HK-2 (cell line): ENCODE measurements at regions not wholly inside any gene's neighbourhood (a gene's known extent, or its start where the extent isn't known, plus 50 kb on each side); places are given as distances from the start of the nearest gene placed in this dataset.
A peak's percentile ranks its signal among the peaks of the same experiment; 100 is the strongest.
"Not testable (repeated sequence)": the region's sequence is repeated elsewhere in the genome, so short reads cannot be mapped to it uniquely, and the experiment has no call there.

Experiments
- DNase-seq: peaks from one replicate; pipeline ENCODE4 v3.0.0-alpha.2; 2018; ENCODE audit not compliant: unreplicated experiment

DNA sequence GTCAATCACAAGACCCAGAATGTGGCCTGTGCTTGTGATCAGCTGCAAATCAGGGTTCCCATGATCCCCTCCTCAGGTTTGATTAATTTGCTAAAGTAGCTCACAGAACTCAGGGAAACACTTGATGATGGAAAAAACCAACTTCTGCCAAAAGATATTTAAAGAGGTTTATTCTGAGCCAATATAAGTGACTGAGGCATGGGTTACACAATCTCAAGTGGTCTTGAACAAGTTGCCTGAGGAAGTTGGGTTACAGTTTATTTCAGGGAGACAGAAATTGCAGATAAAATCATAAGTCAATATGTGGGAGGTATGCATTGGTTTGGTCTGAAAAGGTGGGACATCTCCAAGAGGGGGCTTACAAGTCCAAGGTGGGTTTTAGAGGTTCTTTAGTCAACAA is 243.1 kb downstream of the S1PR1 start:
- DNase-seq: no peak

DNA sequence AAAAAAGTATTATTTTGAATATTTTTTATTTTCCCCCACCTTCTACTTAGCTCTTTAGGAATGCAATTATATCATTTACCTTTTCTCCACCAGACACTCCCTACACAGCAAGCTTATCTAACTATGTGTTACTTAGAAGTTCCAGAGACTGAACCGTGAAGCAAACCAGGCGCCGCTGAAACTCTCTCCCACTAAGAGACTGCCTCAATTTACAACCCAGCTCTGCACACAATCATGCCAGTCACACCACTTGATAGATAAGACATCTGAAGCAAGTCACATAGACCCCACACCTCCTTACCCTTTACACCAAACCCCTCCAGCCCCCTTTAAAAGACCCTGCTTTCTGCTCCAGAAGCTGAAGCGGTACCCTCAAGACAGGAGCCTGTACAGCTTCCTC is 245.5 kb downstream of the S1PR1 start:
- DNase-seq: no peak

DNA sequence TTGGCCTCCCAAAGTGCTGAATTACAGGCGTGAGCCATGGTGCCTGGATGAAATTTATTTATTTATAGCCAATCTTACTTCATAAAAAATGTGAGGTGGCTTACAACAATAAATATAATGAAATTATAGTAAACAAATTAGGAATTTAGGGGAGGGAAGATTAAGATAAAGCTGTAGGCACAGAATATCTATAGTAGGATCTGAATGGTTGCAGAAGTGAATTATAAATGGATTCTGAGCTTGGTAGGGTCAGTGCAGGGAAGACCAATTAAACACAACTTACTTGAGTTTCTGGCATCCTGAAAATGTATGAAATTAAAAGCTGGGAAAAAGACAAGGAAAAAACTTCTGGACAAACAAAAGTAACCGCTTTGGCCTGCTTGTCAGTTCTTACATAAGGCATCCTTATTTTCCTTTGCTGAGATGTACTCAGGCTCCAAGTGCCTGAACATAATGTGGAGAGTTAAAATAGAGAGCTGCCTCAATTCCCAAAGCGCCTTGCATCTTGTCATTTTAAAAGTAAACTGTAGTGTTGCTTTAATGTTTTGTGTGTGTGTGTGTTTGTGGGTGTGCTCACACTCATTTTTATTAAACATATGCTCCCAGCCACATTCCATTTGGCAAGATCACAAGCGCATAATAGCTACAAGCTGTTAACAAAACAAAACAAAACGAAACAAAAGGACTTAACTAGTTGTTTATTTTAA is 247.3 kb downstream of the S1PR1 start:
- DNase-seq: no peak

DNA sequence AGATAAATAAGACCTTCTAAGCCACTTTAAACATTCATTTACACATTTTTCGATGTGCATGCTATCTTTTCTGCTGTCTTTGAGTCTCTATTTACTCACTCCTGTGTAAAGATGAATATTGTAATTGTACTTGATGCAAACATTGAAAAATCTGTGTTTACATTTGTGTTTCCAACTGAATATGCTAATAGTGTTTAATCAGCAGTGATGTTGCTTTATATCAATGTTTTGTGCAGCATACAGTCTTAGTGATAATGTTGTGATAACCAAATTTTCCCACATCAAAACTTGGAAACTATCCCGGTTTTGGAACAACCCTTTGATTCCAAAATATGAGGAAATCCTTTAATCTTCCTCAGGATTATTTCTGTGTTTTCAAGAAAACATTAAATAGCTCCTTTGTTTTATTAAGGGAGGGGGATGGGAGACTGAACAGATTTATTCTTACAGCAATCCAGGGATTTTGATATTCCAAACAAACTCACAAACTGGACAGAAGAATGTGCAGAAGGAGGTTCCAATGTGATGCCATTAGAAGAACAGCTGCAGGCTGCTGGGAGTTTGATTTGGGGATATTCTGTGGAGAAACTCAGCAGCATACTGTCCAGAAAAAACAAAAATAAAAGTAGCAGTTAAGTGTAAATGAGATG is 248.0 kb downstream of the S1PR1 start:
- DNase-seq: no peak

DNA sequence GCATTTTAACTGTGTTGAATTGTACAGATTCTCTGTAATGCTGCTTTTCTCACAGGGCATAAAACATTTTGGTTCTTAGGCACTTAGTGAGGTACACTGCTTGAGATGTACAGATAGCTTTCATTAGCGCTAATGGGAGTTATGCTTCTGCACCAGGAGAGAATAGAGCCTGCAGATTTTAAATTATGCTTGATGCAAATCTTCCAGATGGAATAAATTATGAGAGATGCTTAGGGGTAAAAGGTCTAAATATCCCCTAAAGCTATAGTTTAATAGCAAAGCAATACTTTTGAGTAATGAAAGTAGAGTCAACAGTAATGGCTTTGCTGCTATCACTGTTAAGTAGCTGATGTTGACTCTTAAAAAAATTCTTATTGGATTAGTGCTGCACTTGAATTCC is 248.9 kb downstream of the S1PR1 start:
- DNase-seq: no peak

DNA sequence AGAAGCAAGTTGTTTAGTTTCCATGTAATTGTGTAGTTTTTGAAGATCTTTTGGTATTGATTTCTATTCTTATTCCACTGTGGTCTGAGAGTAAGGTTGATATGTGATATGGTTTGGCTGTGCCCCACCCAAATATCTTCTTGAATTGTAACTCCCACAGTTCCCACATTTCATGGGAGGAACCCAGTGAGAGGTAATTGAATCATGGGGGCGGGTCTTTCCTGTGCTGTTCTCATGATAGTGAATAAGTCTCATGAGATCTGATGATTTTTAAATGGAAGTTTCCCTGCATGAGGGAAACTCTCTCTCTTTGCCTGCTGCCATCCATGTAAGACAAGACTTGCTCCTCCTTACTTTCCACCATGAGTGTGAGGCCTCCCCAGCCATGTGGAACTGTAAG is 255.3 kb downstream of the S1PR1 start:
- DNase-seq: not testable (repeated sequence)

DNA sequence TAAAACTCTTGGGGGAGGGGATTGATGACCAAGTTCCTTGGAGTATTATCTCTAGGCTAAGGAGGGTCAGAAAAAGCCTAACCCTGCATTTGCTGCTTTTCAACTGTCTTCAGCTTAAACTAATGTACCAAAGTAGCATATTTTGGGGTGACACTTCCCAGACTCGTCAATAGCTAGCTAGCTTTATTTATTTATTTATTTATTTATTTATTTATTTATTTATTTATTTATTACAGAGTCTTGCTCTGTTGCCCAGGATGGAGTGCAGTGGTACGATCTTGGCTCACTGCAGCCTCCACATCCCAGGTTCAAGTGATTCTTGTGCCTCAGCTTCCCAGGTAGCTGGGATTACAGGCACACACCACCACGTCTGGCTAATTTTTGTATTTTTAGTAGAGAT is 257.1 kb downstream of the S1PR1 start:
- not testable (repeated sequence) for DNase-seq

DNA sequence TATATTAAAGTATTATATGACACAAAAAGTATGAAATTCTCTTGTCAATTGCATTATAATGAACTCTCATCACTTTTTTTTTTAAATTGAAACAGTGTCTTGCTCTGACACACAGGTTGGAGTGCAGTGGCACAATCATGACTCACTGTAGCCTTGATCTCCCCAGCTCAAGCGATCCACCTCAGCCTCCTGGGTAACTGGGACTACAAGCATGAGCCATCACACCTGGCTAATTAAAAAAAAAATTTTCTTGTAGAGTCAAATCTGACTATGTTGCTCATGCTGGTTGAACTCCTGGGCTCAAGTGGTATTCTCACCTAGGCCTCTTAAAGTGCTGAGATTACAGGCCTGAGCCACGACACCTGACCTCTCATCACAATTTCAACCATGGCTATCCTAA is 259.3 kb downstream of the S1PR1 start:
- DNase-seq: no peak

DNA sequence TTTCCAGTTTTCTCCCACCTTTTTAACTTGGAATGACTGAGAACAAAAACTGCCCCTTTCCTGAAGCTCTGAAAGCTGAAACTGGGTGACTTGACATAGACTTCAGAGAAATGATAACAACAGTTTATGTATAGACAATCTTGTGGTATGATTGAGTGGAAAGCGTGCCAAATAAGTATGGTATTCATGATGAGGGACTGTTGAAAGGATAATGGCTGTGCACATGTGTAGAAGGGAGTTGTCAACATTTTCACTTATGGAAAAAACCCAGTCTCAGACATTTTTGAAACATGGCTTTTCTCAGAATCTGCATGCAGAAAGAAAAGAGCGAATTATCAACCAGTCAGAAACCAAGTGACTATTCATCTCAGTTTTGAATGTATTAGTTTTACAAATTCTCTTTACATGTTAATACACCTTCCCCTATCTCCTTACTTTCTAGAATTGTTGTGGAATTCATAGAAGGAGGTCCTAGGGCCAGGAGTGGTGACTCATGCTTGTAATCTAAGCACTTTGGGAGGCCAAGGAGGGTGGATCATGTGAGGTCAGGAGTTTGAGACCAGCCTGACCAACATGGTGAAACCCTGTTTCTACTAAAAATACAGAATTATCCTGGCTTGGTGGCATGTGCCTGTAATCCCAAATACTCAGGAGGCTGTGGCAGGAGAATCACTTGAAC is 261.2 kb downstream of the S1PR1 start:
- no peak for DNase-seq

DNA sequence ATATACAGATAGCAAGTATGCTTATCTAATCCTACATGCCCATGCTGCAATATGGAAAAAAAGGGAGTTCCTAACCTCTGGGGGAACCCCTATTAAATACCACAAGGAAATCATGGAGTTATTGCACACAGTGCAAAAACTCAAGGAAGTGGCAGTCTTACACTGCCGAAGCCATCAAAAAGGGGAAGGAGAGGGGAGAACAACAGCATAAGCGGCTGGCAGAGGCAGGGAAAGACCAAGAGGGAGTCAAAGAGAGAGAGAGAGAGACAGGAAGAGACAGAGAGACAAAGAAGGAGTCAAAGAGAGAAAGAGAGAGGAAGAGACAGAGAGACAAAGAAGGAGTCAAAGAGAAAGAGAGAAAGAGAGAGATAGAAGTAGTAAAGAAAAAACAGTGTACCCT is 267.3 kb downstream of the S1PR1 start:
- DNase-seq: not testable (repeated sequence)

DNA sequence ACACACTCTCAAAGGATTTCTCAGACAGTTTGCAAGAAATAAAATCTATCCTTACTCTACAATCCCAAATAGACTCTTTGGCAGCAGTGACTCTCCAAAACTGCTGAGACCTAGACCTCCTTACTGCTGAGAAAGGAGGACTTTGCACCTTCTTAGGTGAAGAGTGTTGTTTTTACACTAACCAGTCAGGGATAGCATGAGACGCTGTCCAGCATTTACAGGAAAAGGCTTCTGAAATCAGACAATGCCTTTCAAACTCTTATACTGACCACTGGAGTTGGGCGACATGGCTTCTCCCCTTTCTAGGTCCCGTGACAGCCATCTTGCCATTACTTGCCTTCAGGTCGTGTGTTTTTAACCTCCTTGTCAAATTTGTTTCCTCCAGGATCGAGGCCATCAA is 268.4 kb downstream of the S1PR1 start:
- not testable (repeated sequence) for DNase-seq

DNA sequence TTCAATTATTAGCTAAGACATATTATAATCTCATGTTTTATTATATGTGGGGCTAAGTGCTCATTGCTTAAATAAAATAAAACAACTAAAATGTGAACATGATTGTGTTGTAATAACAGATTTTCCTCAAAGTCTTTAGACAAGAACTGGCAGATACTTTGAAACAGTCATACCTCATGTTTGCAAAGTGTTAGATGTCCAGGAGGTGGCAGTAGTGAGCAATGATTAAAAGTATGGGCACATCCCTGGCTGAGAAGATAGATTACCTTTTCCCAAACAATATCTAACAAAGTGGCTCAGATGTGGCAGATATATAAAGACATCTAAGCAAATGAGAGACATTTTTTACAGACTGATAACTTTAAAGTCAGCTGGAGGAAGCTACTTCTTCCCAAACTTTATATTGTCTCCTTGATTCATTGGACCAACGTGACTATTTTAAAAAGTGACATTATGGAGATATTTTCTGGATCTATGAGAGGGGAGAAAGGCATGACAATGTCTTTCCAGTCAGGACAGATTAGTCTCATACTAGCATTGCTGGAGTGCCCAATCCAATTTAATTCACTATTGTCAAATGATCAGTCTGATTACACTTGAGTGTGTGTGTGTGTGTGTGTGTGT is 269.8 kb downstream of the S1PR1 start:
- DNase-seq: peak; percentile 17

DNA sequence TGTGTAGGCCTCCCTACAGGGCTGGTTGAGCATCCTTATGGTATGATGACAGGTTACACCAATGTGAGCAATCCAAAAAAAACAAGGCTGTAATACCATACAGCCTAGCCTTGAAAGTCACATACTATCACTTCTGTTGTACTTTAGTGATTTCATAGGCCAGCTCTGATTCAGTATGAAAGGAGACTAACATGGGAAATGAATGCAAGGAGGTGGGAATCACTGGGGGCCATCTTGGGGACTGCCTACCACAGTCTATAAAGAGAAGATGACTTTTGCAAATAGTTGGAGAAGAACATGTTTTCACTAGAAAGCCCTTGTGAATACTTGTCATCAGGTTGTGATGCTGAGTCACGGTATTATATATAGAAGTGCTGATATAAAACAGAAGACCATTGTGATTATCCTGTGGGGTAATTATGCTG is 270.7 kb downstream of the S1PR1 start:
- DNase-seq: no peak

DNA sequence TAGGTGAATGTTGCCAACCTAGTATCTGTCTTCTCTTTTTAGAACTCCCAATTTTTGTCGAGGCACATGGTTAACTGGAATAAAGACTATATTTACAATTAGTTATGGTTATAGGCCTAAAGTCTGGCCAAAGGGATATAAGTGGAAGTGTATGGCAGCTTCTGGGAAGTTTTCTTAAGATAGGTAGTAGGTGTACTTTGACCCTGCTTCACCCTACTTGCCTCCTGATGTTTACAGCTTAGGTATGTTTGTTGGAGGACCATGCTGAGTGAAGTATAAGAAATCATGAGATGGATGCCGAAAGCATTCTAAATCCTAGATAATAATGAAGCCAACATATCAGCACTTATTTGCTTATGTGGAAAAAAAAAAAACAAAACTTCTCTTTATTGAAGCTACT is 272.1 kb downstream of the S1PR1 start:
- no peak for DNase-seq

DNA sequence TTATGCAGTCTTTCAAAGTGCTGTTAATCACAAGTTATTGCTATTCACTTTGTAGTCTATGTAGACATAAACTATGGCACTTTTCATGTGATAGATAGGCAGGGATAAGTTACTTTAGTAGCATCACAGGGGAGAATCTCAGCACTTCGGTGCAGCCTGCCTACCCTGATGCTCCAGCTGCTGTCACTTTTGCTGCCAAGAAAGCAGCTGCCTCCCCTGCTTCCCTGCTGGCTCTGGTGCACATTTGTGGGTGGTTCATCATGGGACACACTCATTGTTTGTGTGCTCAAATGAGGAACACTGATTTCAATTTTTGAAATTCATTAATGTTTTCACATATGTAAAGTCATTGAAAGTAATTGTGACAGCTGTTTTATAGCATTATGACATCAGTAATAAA is 272.6 kb downstream of the S1PR1 start:
- no peak for DNase-seq

DNA sequence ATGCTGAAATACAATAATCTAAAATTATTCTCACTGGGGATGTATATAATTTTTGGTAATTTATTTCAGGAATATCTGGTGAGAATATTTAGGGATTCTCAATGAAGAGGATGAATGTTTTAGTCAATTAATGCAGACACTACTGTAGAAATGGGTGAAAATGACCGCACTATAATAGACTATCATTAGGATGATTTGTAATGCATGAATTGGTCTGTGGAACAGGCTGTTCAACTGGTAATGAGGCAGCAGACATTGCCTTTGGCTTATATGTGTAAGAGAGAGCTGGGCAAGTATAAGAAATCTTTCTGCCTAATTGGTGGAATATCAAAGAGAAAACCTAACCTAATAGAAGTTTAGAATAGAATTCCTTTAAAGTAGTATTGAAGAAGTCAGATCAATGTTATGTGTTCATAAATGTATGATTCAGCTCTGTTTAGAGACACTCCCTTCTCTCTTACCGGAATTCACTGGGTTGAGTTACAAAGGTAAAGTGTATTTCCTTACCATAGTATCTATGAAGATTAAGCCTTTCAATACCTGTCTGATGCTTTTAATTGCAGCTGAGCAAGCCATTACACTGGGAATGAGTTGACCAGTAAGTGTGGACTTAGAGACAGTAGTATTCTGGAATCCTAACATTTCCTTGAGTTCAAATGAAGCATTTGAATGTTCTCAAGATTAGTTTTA is 274.5 kb downstream of the S1PR1 start:
- DNase-seq: no peak

DNA sequence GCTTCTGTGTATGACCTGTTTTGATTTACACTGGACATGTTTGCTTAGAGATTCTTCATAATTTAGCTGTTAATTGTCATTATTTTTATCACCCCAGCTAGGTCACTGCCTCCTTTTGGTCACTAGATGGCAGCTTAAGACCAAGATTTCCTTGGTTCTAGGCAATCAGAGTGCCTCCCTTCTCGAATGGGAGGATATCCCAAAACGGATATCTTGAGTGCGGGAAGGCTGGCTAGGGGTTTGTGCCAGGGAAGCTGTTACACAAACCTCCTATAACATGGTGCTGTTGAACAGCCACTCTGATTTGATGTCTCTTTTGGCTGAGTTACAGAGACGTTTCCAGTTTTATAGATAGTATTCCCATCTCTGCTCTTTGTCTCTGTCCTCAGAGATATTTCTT is 283.5 kb downstream of the S1PR1 start:
- DNase-seq: peak; percentile 13

DNA sequence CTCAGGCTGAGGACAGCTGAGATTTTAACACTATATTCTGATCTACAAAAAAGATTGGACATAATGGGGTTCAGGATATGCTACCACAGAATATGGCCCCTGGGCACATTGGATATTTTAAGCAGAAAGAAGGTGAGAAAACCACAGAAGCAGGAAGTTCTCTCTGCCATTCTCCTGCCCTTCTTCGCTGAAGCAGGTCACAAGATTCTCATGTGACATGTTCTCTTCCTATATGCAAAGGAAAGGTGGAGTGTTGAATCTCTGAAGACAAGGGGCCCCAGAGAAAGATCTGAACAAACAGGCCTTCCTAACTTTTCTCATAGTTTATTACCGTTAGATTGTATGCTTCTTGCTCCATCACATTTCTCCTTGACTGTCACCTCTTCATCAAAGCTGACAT is 285.7 kb downstream of the S1PR1 start:
- no peak for DNase-seq

DNA sequence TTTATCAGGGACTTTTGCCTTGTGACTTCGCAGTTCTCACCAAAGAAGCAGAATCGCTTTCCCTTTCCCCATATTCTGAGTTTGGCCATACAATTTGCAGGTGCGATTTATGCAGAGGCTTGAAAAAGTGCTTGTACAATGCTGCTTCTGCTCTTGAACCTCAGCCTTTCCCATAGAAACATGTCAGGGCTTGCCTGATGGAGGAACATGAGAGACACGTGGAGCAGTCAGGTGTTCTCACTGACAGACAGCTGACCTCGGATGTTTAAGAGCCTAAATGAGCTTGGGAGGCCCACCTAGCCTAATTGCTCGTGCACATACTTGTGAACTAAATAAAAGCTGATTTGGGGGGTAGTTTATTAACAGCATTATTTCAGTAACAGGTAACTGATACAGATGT is 290.0 kb downstream of the S1PR1 start:
- no peak for DNase-seq

DNA sequence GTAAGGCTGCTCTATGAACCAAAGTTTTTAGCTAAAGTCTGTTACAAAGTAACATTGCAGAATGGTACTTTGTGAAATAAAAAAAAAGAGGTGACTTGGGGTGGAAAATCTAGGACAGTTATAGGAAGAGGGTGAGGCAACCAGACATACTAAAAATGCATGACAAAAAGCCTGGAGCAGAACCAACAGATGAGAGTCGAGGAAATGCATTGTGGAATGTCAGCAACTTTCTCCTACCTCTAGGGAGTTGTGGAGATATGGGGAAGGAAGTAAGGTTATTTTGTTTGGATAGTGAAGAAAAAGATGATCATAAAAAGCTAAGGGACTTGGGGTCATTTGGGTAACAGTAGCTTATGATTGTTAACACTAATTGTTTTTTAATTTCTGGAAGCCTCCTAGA is 295.6 kb downstream of the S1PR1 start:
- no peak for DNase-seq

DNA sequence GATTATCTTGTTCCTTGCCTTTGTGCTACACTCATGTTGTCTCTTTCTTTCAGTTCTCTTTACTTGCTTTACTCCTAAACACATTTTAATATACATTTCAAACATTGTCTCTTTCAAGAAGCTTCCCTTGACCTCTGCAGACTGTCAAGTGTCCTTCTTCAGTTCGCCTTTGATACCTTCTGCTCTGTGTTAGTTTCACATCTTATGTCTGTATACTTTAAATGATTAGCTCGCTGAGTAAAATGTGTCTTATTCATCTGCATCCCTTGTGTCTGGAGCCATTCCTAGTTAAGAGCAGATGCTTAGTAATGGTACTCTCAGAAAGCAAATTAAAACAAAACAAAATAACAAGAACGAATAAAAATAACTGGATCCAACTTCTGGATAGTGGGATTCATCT is 303.3 kb downstream of the S1PR1 start:
- no peak for DNase-seq

DNA sequence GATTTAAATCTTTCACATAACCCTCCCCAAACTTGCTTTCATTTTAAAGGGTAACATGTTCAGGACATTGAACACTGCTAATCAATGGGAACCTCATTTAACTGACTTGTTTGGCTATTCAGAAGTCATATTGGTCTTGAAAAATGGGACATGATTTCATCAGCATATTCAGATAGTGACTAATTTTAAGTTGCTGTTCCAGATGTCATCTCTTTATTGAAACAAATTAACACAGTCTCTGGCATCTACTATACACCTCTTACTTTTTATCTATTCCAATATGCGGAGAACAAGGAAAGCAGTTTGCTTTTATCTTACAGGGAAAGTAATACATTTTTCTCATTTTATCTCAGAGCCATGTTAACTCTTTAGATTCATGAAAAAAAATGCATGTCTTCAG is 310.1 kb downstream of the S1PR1 start:
- no peak for DNase-seq
